ENCODE measurements at regions not wholly inside any gene's neighbourhood (a gene's known extent, or its start where the extent isn't known, plus 50 kb on each side); places are given as distances from the start of the nearest gene placed in this dataset.

DNA sequence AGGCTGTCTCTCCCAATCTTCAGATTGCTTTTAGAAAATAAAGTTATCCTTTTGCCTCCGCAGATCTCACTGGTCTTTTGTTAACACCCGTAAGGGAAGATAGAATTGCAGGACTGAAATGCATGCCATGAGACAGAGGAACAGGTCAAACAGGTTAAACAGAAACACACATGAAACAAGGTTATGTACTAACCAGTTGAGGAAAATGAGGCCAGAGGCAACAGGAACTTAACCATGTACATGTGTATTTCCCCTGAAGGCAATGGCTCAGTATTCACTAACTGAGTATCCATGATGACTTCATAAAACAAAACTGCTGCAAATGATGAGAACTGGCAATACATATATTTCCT lies 169.1 kb upstream of the NSMCE3 start:
- TF ChIP-seq, protein P1, sequence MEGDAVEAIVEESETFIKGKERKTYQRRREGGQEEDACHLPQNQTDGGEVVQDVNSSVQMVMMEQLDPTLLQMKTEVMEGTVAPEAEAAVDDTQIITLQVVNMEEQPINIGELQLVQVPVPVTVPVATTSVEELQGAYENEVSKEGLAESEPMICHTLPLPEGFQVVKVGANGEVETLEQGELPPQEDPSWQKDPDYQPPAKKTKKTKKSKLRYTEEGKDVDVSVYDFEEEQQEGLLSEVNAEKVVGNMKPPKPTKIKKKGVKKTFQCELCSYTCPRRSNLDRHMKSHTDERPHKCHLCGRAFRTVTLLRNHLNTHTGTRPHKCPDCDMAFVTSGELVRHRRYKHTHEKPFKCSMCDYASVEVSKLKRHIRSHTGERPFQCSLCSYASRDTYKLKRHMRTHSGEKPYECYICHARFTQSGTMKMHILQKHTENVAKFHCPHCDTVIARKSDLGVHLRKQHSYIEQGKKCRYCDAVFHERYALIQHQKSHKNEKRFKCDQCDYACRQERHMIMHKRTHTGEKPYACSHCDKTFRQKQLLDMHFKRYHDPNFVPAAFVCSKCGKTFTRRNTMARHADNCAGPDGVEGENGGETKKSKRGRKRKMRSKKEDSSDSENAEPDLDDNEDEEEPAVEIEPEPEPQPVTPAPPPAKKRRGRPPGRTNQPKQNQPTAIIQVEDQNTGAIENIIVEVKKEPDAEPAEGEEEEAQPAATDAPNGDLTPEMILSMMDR (conservative IDR thresholded peaks at IDR 0.05; ENCODE audit: low read depth, low read length), result no peak
- no peak for TF ChIP-seq EZH2 (IDR thresholded peaks at IDR 0.05; ENCODE audit: borderline replicate concordance, low read depth, low read length, poor library complexity, severe bottlenecking)

All from A673 (cell line).